ENCODE measurements at regions not wholly inside any gene's neighbourhood (a gene's known extent, or its start where the extent isn't known, plus 50 kb on each side); places are given as distances from the start of the nearest gene placed in this dataset.

- ChIA-PET CTCF (interaction anchor here (0.7 to 1.7 kb wide), 2 partner anchors 9 to 201 kb away, joined by 3 to 4 read pairs; no protein-coding TSS in a partner anchor), POLR2A (no interaction called here)
- H3K27me3 Mint-ChIP-seq: peaks cover 13% of the 10 kb centered on the region
- intact Hi-C loops (cut with micrococcal nuclease): no loop called here
- no peaks in the 10 kb centered on the region for H3K36me3 Mint-ChIP-seq (ENCODE audit: low read depth)
- no peaks in the 10 kb centered on the region for H3K9me3 Mint-ChIP-seq
- ATAC-seq (no peak), DNase-seq (no peak)
- TF ChIP-seq CTCF (IDR thresholded peaks at IDR 0.05): no peak
- H3K27ac Mint-ChIP-seq: no peak overlapping the region
- H3K4me1 Mint-ChIP-seq (ENCODE audit: low read depth): peaks cover 8% of the 10 kb centered on the region
- no peak overlapping the region for H3K4me3 Mint-ChIP-seq
These were observed 486.0 kb downstream of the RNF144A start for GRCh38 chr2:7403092-7403775.

- no peak overlapping the region for H3K4me3 Mint-ChIP-seq
- no peaks in the 10 kb centered on the region for H3K9me3 Mint-ChIP-seq
- DNase-seq (no peak), ATAC-seq (no peak)
- no peak overlapping the region for H3K27ac Mint-ChIP-seq
- ChIA-PET POLR2A (interaction anchor here (0.6 to 0.7 kb wide), 2 partner anchors 11 to 72 kb away, joined by 3 to 4 read pairs; no protein-coding TSS in a partner anchor), CTCF (no interaction called here)
- peaks cover 11% of the 10 kb centered on the region for H3K27me3 Mint-ChIP-seq
- no peaks in the 10 kb centered on the region for H3K36me3 Mint-ChIP-seq (ENCODE audit: low read depth)
- TF ChIP-seq CTCF (IDR thresholded peaks at IDR 0.05): no peak
- intact Hi-C loops (cut with micrococcal nuclease): no loop called here
- H3K4me1 Mint-ChIP-seq (ENCODE audit: low read depth): peaks cover 8% of the 10 kb centered on the region
These were observed 488.9 kb downstream of the RNF144A start for GRCh38 chr2:7405861-7406715.

- H3K4me1 Mint-ChIP-seq (ENCODE audit: low read depth): peaks cover 8% of the 10 kb centered on the region
- no peaks in the 10 kb centered on the region for H3K36me3 Mint-ChIP-seq (ENCODE audit: low read depth)
- POLR2A ChIA-PET: no interaction called here
- TF ChIP-seq CTCF (IDR thresholded peaks at IDR 0.05): no peak
- H3K27me3 Mint-ChIP-seq: peaks cover 11% of the 10 kb centered on the region
- no peak overlapping the region for H3K27ac Mint-ChIP-seq
- DNase-seq (no peak), ATAC-seq (no peak)
- H3K4me3 Mint-ChIP-seq: no peak overlapping the region
- intact Hi-C loops (cut with micrococcal nuclease): no loop called here
- no peaks in the 10 kb centered on the region for H3K9me3 Mint-ChIP-seq
- CTCF ChIA-PET: no interaction called here
These were observed 489.8 kb downstream of the RNF144A start for GRCh38 chr2:7407001-7407400.

GRCh38 chr2:7407906-7408680 is 490.9 kb downstream of the RNF144A start:
- Mint-ChIP-seq H3K36me3 (ENCODE audit: low read depth) (no peaks in the 10 kb centered on the region), H3K27me3 (peaks cover 8% of the 10 kb centered on the region), H3K9me3 (no peaks in the 10 kb centered on the region), H3K4me1 (ENCODE audit: low read depth) (peaks cover 4% of the 10 kb centered on the region), H3K4me3 (no peak overlapping the region), H3K27ac (no peak overlapping the region)
- POLR2A ChIA-PET: no interaction called here
- ATAC-seq (no peak), DNase-seq (no peak)
- intact Hi-C loops (cut with micrococcal nuclease): no loop called here
- CTCF ChIA-PET: interaction anchor here (0.9 kb wide), 2 partner anchors 20 to 311 kb away, joined by 3 read pairs; no protein-coding TSS in a partner anchor
- no peak for TF ChIP-seq CTCF (IDR thresholded peaks at IDR 0.05)
